Erythroblast (primary cell): ENCODE measurements at regions not wholly inside any gene's neighbourhood (a gene's known extent, or its start where the extent isn't known, plus 50 kb on each side); places are given as distances from the start of the nearest gene placed in this dataset.

ENCODE experiments used
- GATA1 ChIP-seq: IDR thresholded peaks from 2 replicates; pipeline ENCODE4 v1.6.1; 2011; ENCODE audit warnings: low read depth, mild to moderate bottlenecking, control low read depth, low read length, moderate library complexity
- POLR2A ChIP-seq: IDR thresholded peaks from 2 replicates; pipeline ENCODE4 v1.6.1; 2011; ENCODE audit warnings: mild to moderate bottlenecking, low read length

DNA sequence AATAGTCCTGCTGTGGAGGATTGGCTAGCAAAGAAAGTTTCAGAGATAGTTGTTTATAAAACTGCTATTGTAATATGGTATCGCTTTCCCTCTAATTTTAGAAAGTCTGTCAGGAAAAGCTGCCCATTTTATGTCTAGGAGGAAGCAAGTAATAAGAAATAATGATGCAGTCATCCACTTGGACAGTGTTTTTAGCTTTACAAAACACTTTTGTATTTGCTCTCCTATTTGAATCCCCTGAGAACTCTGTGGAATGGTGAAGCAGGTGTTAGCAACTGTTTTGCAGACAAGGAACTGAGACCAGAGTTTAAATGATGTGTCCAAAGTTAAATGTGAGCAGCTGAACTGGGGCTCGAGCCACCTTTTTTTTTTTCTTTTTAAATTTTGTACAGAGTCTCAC lies 455.8 kb downstream of the XPNPEP1 start:
- TF ChIP-seq POLR2A (no peak), GATA1 (no peak)
